Neural cell (in vitro differentiated cells): ENCODE measurements at regions not wholly inside any gene's neighbourhood (a gene's known extent, or its start where the extent isn't known, plus 50 kb on each side); places are given as distances from the start of the nearest gene placed in this dataset.

Source experiments
- H2AFZ ChIP-seq: fragments of 200-600, 300-800 bp; sonication (generic), shearing (Covaris generic); 2 replicates; pipeline ENCODE4 v1.6.0; 2014; ENCODE audit warnings: low read depth, mild to moderate bottlenecking, antibody characterized with exemption, low read length, moderate library complexity
- H3F3A ChIP-seq: fragments of 200-600 bp; shearing (Covaris generic); 2 replicates; pipeline ENCODE4 v1.6.1; 2016; ENCODE audit warnings: mild to moderate bottlenecking, moderate library complexity, mixed read lengths, antibody characterized with exemption, low read length; ENCODE audit not compliant: insufficient read depth, poor library complexity, severe bottlenecking
- H3K27ac ChIP-seq: fragments of 200-600, 300-800 bp; sonication (generic), shearing (Covaris generic); 2 replicates; pipeline ENCODE4 v1.5.1; 2014; ENCODE audit warnings: mild to moderate bottlenecking, low read length, moderate library complexity
- H3K27me3 ChIP-seq: fragments of 300-800, 200-600 bp; sonication (generic), shearing (Covaris generic); 2 replicates; pipeline ENCODE4 v1.6.0; 2014; ENCODE audit warnings: mild to moderate bottlenecking, low read depth, low read length, moderate library complexity; ENCODE audit not compliant: insufficient read depth
- H3K36me3 ChIP-seq: fragments of 300-800, 200-600 bp; sonication (generic), shearing (Covaris generic); 2 replicates; pipeline ENCODE4 v1.5.1; 2014; ENCODE audit warnings: mild to moderate bottlenecking, antibody characterized with exemption, low read length, moderate library complexity; ENCODE audit not compliant: insufficient read depth
- H3K4me2 ChIP-seq: fragments of 300-800, 200-600 bp; sonication (generic), shearing (Covaris generic); 2 replicates; pipeline ENCODE4 v1.6.0; 2014; ENCODE audit warnings: mild to moderate bottlenecking, low read length
- H3K4me3 ChIP-seq: fragments of 300-800, 200-600 bp; sonication (generic), shearing (Covaris generic); 2 replicates; pipeline ENCODE4 v1.5.1; 2014; ENCODE audit warnings: mild to moderate bottlenecking, low read length, moderate library complexity
- H3K79me2 ChIP-seq: fragments of 200-600 bp; shearing (Covaris generic); replicated peaks from 2 replicates; pipeline ENCODE4 v1.6.0; 2014; ENCODE audit warnings: mild to moderate bottlenecking, low read length, moderate library complexity; ENCODE audit not compliant: insufficient read depth
- H3K9ac ChIP-seq: fragments of 300-800, 200-600 bp; sonication (generic), shearing (Covaris generic); 2 replicates; pipeline ENCODE4 v1.6.1; 2016; ENCODE audit warnings: mild to moderate bottlenecking, low read length, mixed read lengths
- H3K9me2 ChIP-seq: fragments of 200-600 bp; shearing (Covaris generic); 2 replicates; pipeline ENCODE4 v1.6.1; 2016; ENCODE audit warnings: mild to moderate bottlenecking, low read length, mixed read lengths; ENCODE audit not compliant: insufficient read depth
- H3K9me3 ChIP-seq: fragments of 200-600, 300-800 bp; sonication (generic), shearing (Covaris generic); 2 replicates; pipeline ENCODE4 v1.6.1; 2016; ENCODE audit warnings: mild to moderate bottlenecking, mixed run types, low read length, moderate library complexity, mixed read lengths
- H4K20me1 ChIP-seq: fragments of 200-600 bp; shearing (Covaris generic); 2 replicates; pipeline ENCODE4 v1.6.1; 2016; ENCODE audit warnings: mild to moderate bottlenecking, mixed run types; ENCODE audit not compliant: insufficient read depth
- CTCF ChIP-seq: fragments of 450-650 bp; IDR thresholded peaks from 2 replicates; pipeline ENCODE4 v1.5.1; 2014; ENCODE audit warnings: antibody characterized with exemption, mild to moderate bottlenecking, moderate library complexity; ENCODE audit not compliant: poor library complexity, severe bottlenecking
- EP300 ChIP-seq: fragments of 450-650 bp; conservative IDR thresholded peaks from 2 replicates; pipeline ENCODE4 v1.6.1; 2014; ENCODE audit warnings: antibody characterized with exemption, mild to moderate bottlenecking, moderate library complexity; ENCODE audit not compliant: poor library complexity, severe bottlenecking
- EZH2 ChIP-seq: fragments of 200-600, 300-800 bp; shearing (Covaris generic), sonication (generic); IDR thresholded peaks from 2 replicates; pipeline ENCODE4 v1.6.1; 2014; ENCODE audit warnings: antibody characterized with exemption, low read length, borderline replicate concordance, mild to moderate bottlenecking; ENCODE audit not compliant: insufficient read depth, poor library complexity, severe bottlenecking
- MXI1 ChIP-seq: fragments of 450-650 bp; conservative IDR thresholded peaks from 2 replicates; pipeline ENCODE4 v1.6.1; 2014; ENCODE audit warnings: antibody characterized with exemption, mild to moderate bottlenecking; ENCODE audit not compliant: poor library complexity, severe bottlenecking
- POLR2AphosphoS5 ChIP-seq: IDR thresholded peaks from 2 replicates; pipeline ENCODE4 v1.6.1; 2012
- RAD21 ChIP-seq: fragments of 450-650 bp; conservative IDR thresholded peaks from 2 replicates; pipeline ENCODE4 v1.6.1; 2014; ENCODE audit warnings: antibody characterized with exemption, mild to moderate bottlenecking, moderate library complexity
- REST ChIP-seq: IDR thresholded peaks from 2 replicates; pipeline ENCODE4 v1.6.1; 2012; ENCODE audit warnings: borderline replicate concordance
- SMC3 ChIP-seq: fragments of 450-650 bp; conservative IDR thresholded peaks from 2 replicates; pipeline ENCODE4 v1.6.1; 2014; ENCODE audit warnings: antibody characterized with exemption, mild to moderate bottlenecking, moderate library complexity; ENCODE audit not compliant: poor library complexity
- TAF1 ChIP-seq: IDR thresholded peaks from 2 replicates; pipeline ENCODE4 v1.6.1; 2012; ENCODE audit warnings: low read depth

- Histone ChIP-seq H3K4me3 (no peak overlapping the region), H3K9me3 (no peaks in the 10 kb centered on the region), H2AFZ (no peak overlapping the region), H3F3A (no peaks in the 10 kb centered on the region), H4K20me1 (no peaks in the 10 kb centered on the region), H3K9me2 (no peaks in the 10 kb centered on the region), H3K4me2 (no peak overlapping the region), H3K79me2 (no peaks in the 10 kb centered on the region), H3K27ac (no peak overlapping the region), H3K36me3 (no peaks in the 10 kb centered on the region), H3K9ac (no peak overlapping the region), H3K27me3 (no peaks in the 10 kb centered on the region)
- TF ChIP-seq TAF1 = no peak
- TF ChIP-seq EP300 = no peak
- no peak for TF ChIP-seq POLR2AphosphoS5
- no peak for TF ChIP-seq RAD21
- no peak for TF ChIP-seq REST
- no peak for TF ChIP-seq SMC3
- no peak for TF ChIP-seq MXI1
- TF ChIP-seq EZH2 = no peak
- no peak for TF ChIP-seq CTCF
These were observed 606.6 kb upstream of the ROBO1 start for GRCh38 chr3:80374423-80374822.

GRCh38 chr3:80368616-80369015, 600.8 kb upstream of the ROBO1 start:
- no peak overlapping the region for H3K27ac ChIP-seq
- no peaks in the 10 kb centered on the region for H3K9me3 ChIP-seq
- H3K36me3 ChIP-seq = no peaks in the 10 kb centered on the region
- H3K79me2 ChIP-seq = no peaks in the 10 kb centered on the region
- H3K4me3 ChIP-seq = no peak overlapping the region
- no peak for TF ChIP-seq REST
- no peak for TF ChIP-seq TAF1
- no peak for TF ChIP-seq EZH2
- no peak for TF ChIP-seq EP300
- no peak for TF ChIP-seq SMC3
- no peak for TF ChIP-seq RAD21
- TF ChIP-seq CTCF = no peak
- TF ChIP-seq MXI1 = no peak
- no peak for TF ChIP-seq POLR2AphosphoS5
- no peak overlapping the region for H2AFZ ChIP-seq
- H3K9ac ChIP-seq = no peak overlapping the region
- no peaks in the 10 kb centered on the region for H3K9me2 ChIP-seq
- no peak overlapping the region for H3K4me2 ChIP-seq
- no peaks in the 10 kb centered on the region for H3K27me3 ChIP-seq
- no peaks in the 10 kb centered on the region for H3F3A ChIP-seq
- no peaks in the 10 kb centered on the region for H4K20me1 ChIP-seq
